A549 (cell line): ENCODE measurements at regions not wholly inside any gene's neighbourhood (a gene's known extent, or its start where the extent isn't known, plus 50 kb on each side); places are given as distances from the start of the nearest gene placed in this dataset.

Experiments
- ATAC-seq, 2 experiments: fragments of 200-7000 bp in 1 of 2; fragments of >200 bp in 1 of 2; cut with Nextera tagmentation in 1 of 2; cut with Tn5 transposase in 1 of 2; 3 replicates each; pipeline versions ENCODE4 v1.8.0 to v1.9.1; 2018 to 2020; ENCODE audit warnings: mild to moderate bottlenecking in 1 of 2, moderate library complexity in 1 of 2
- CTCF ChIA-PET: fragments of 300-600 bp; sonication (Branson Sonifier 250); formaldehyde crosslinking; extraction: SDS; loops from one replicate; lab custom pipeline; 2021; ENCODE audit warnings: antibody characterized with exemption, inconsistent platforms; lab: Yijun Ruan, JAX
- POLR2A ChIA-PET: fragments of 350-600 bp; formaldehyde crosslinking; extraction: SDS; loops from one replicate; lab custom pipeline; 2021; ENCODE audit warnings: antibody characterized with exemption, inconsistent platforms; lab: Yijun Ruan, JAX
- DNase-seq, 2 experiments: peaks; one replicate each; pipeline versions ENCODE4 v3.0.0 to v3.0.0-alpha.2; 2011 to 2016; ENCODE audit warnings: low read depth in 1 of 2, low spot score in 1 of 2
- FAIRE-seq: peaks from 2 replicates; lab custom pipeline; 2011; peaks lifted over from hg19 to GRCh38; lab: Jason Lieb, UNC
- H3K27ac ChIP-seq, 2 experiments: fragments of >200 bp; sonication (Bioruptor Twin); formaldehyde crosslinking; 3 replicates each; pipeline ENCODE4 v1.5.1; 2016 to 2017
- H3K4me1 ChIP-seq: fragments of >200 bp; sonication (Bioruptor Twin); formaldehyde crosslinking; 3 replicates; pipeline ENCODE4 v1.6.1; 2016
- H3K4me2 ChIP-seq: fragments of >200 bp; sonication (Bioruptor Twin); formaldehyde crosslinking; 3 replicates; pipeline ENCODE4 v1.6.1; 2016
- H3K4me3 ChIP-seq: fragments of >200 bp; sonication (Bioruptor Twin); formaldehyde crosslinking; 3 replicates; pipeline ENCODE4 v1.5.1; 2016
- H3K9me3 ChIP-seq: fragments of >200 bp; sonication (Bioruptor Twin); formaldehyde crosslinking; 3 replicates; pipeline ENCODE4 v1.6.1; 2016
- CBX8 ChIP-seq: fragments of 200-600 bp; sonication (generic); IDR thresholded peaks from 2 replicates; pipeline ENCODE4 v1.6.1; 2016
- CEBPB ChIP-seq, 2 experiments: fragments of >200 bp in 1 of 2; sonication (Bioruptor Twin) in 1 of 2; formaldehyde crosslinking in 1 of 2; IDR thresholded peaks; 2 replicates each; pipeline ENCODE4 v1.6.1; 2012 to 2016
- EP300 ChIP-seq, 2 experiments: fragments of >200 bp; sonication (Bioruptor Twin); formaldehyde crosslinking; IDR thresholded peaks; 2 replicates in 1 of 2; 3 replicates in 1 of 2; pipeline ENCODE4 v1.6.1; 2016 to 2017
- ESRRA ChIP-seq: fragments of 150-350 bp; IDR thresholded peaks from 2 replicates; pipeline ENCODE4 v1.6.1; 2014; ENCODE audit warnings: mild to moderate bottlenecking, low read length, borderline replicate concordance
- FOSL2 ChIP-seq, 2 experiments: fragments of 450-650 bp in 1 of 2; fragments of >200 bp in 1 of 2; sonication (Bioruptor Twin) in 1 of 2; formaldehyde crosslinking; IDR thresholded peaks; 2 replicates each; pipeline versions ENCODE4 v1.5.0 to v1.6.1; 2016 to 2020; ENCODE audit warnings: mild to moderate bottlenecking in 1 of 2, moderate library complexity in 1 of 2
- HDAC2 ChIP-seq: fragments of 200-600 bp; sonication (generic); IDR thresholded peaks from 2 replicates; pipeline ENCODE4 v1.6.1; 2016
- JUNB ChIP-seq: fragments of >200 bp; sonication (Bioruptor Twin); formaldehyde crosslinking; IDR thresholded peaks from 2 replicates; pipeline ENCODE4 v1.6.1; 2016
- KDM1A ChIP-seq: fragments of 200-600 bp; sonication (generic); IDR thresholded peaks from 2 replicates; pipeline ENCODE4 v1.6.1; 2016; ENCODE audit warnings: low read depth, mild to moderate bottlenecking
- KDM5A ChIP-seq: fragments of 200-600 bp; sonication (generic); IDR thresholded peaks from 2 replicates; pipeline ENCODE4 v1.6.1; 2016; ENCODE audit warnings: antibody characterized with exemption, mild to moderate bottlenecking
- MAFK ChIP-seq: fragments of 450-650 bp; IDR thresholded peaks from 2 replicates; pipeline ENCODE4 v1.6.1; 2014; ENCODE audit not compliant: partially characterized antibody
- MAX ChIP-seq: IDR thresholded peaks from 2 replicates; pipeline ENCODE4 v1.6.1; 2012
- NFE2L2 ChIP-seq: fragments of 150-350 bp; conservative IDR thresholded peaks from 2 replicates; pipeline ENCODE4 v1.6.1; 2014; ENCODE audit warnings: low read length
- PHF8 ChIP-seq: fragments of 200-600 bp; sonication (generic); IDR thresholded peaks from 2 replicates; pipeline ENCODE4 v1.6.1; 2016; ENCODE audit warnings: low read depth, mild to moderate bottlenecking, antibody characterized with exemption, moderate library complexity, borderline replicate concordance
- POLR2AphosphoS2 ChIP-seq: conservative IDR thresholded peaks from 2 replicates; pipeline ENCODE4 v1.6.1; 2012; ENCODE audit warnings: low read length, improper control_type of control experiment, inconsistent platforms
- REST ChIP-seq: fragments of 200-600 bp; sonication (generic); IDR thresholded peaks from 2 replicates; pipeline ENCODE4 v1.6.1; 2016; ENCODE audit warnings: antibody characterized with exemption, mild to moderate bottlenecking, moderate library complexity
- RNF2 ChIP-seq: fragments of 200-600 bp; sonication (generic); IDR thresholded peaks from 2 replicates; pipeline ENCODE4 v1.6.1; 2016; ENCODE audit warnings: low read depth, mild to moderate bottlenecking, antibody characterized with exemption, moderate library complexity, borderline replicate concordance
- SMC3 ChIP-seq: fragments of >200 bp; sonication (Bioruptor Twin); formaldehyde crosslinking; IDR thresholded peaks from 3 replicates; pipeline ENCODE4 v1.6.1; 2018; ENCODE audit warnings: inconsistent platforms
- TP53 ChIP-seq: fragments of 250-450 bp; sonication (Bioruptor Pico); IDR thresholded peaks from 2 replicates; pipeline ENCODE4 v1.5.0; 2021; ENCODE audit warnings: mild to moderate bottlenecking, moderate library complexity
- WGBS: methylation state at CpG from one replicate; pipeline ENCODE4 v1.1.6; 2017; ENCODE audit errors: missing lambda C conversion rate; 5-methylcytosine and 5-hydroxymethylcytosine counted together
- TF ChIP-seq, protein P1 (sequence below): IDR thresholded peaks from 2 replicates; pipeline ENCODE4 v1.6.1; 2012; ENCODE audit warnings: low read depth, borderline replicate concordance
- TF ChIP-seq, protein P2 (sequence below): fragments of 450-650 bp; IDR thresholded peaks from 2 replicates; pipeline ENCODE4 v1.6.1; 2014; ENCODE audit warnings: antibody characterized with exemption

DNA sequence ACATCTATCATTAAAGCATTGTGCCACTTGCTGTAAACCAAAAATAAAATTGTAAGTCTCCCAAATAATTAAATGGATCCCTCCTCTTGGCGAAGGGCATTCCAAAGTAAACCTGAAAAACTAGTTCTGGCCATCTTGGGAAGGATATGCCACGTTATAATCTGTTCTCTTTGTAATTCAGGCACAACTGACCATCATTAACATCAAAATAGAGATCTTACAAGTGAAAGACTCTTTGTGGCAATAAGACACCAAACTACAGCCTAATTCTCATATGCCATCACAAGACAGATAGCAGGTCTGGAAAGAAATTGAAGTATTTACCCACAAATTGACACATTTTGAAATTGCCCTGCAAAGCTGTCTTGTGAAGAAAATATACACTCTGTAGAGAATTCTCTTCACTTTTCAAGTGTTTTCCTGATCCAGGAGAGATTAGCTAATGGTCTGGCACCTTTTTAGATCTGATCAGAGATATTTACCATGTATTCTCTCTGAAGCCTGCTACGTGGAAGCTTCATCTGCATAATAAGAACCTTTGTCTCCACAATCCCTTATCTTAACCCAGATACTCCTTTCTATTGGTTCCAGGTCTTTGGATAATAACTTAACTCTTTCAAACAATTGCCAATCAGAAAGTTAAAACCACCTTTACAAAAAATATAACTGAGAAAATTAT lies 630.4 kb upstream of the CCDC179 start:
- no peak for DNase-seq
- POLR2A ChIA-PET: no interaction called here
- Histone ChIP-seq H3K4me2 (no peak overlapping the region), H3K4me3 (no peak overlapping the region), H3K4me1 (no peaks in the 10 kb centered on the region), H3K9me3 (no peaks in the 10 kb centered on the region), H3K27ac (no peak overlapping the region)
- WGBS: 0% methylated on average over 3 of the region's 3 CpGs
- FAIRE-seq: no peak
- CTCF ChIA-PET: no interaction called here
- ATAC-seq: no peak
- TF ChIP-seq ESRRA (no peak), REST (no peak), CEBPB (IDR thresholded peaks at IDR 0.05) (no peak), PHF8 (no peak), NFE2L2 (no peak), KDM1A (no peak), TP53 (CRISPR knock-in tag) (no peak), SMC3 (no peak), RNF2 (no peak), POLR2AphosphoS2 (no peak), EP300 (IDR thresholded peaks at IDR 0.05) (no peak), MAX (no peak), HDAC2 (no peak), CBX8 (no peak), JUNB (no peak), KDM5A (no peak), FOSL2 (IDR thresholded peaks at IDR 0.05) (no peak), FOSL2 (CRISPR knock-in tag; IDR thresholded peaks at IDR 0.05) (no peak)
- TF ChIP-seq, protein P1, sequence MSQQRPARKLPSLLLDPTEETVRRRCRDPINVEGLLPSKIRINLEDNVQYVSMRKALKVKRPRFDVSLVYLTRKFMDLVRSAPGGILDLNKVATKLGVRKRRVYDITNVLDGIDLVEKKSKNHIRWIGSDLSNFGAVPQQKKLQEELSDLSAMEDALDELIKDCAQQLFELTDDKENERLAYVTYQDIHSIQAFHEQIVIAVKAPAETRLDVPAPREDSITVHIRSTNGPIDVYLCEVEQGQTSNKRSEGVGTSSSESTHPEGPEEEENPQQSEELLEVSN: no peak

DNA sequence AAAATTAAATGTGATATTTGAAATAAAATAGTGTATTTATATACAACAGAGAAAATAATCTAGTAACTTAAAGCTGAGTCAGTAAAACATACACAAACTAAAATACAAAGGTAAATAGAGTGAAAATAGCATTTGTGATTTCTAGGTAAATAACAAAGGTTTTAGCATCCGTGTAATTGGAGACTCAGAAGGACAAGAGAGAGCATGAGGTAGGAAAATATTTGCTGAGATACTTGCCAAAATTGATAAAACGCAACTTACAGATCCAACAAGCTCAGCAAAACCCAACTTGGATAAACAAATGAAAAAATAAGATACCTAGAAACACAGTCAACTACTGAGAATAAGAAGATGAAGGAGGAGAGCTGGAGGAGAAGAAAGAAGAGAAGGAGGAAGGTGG lies 634.7 kb upstream of the CCDC179 start:
- TF ChIP-seq, protein P2, sequence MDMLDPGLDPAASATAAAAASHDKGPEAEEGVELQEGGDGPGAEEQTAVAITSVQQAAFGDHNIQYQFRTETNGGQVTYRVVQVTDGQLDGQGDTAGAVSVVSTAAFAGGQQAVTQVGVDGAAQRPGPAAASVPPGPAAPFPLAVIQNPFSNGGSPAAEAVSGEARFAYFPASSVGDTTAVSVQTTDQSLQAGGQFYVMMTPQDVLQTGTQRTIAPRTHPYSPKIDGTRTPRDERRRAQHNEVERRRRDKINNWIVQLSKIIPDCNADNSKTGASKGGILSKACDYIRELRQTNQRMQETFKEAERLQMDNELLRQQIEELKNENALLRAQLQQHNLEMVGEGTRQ: no peak
- peak; percentile 20 for TF ChIP-seq MAFK
- TF ChIP-seq, all 56 proteins: peak for 1
- ChIA-PET CTCF (interaction anchor here (0.6 kb wide), 1 partner anchor 1050 kb away, joined by 3 read pairs; no protein-coding TSS in a partner anchor), POLR2A (no interaction called here)
- H3K9me3 ChIP-seq: no peaks in the 10 kb centered on the region
- H3K4me1 ChIP-seq: no peaks in the 10 kb centered on the region
- FAIRE-seq: no peak
- WGBS: 3% methylated on average over 2 of the region's 2 CpGs
- no peak for ATAC-seq
- no peak overlapping the region for H3K4me2 ChIP-seq
- no peak for DNase-seq
- H3K27ac ChIP-seq: no peak overlapping the region
- no peak overlapping the region for H3K4me3 ChIP-seq
